ENCODE measurements at regions not wholly inside any gene's neighbourhood (a gene's known extent, or its start where the extent isn't known, plus 50 kb on each side); places are given as distances from the start of the nearest gene placed in this dataset.

GRCh38 chr2:181198183-181198864, 217.9 kb downstream of the UBE2E3 start:
- WGBS (ENCODE audit: low lambda C conversion rate): 35% methylated on average over 1 of the region's 1 CpG
- H3K4me1 ChIP-seq (ENCODE audit: insufficient read depth, low read length): no peaks in the 10 kb centered on the region
- H3K9ac ChIP-seq (ENCODE audit: insufficient read depth, low read depth, low read length): no peak overlapping the region
- H3K27me3 ChIP-seq (ENCODE audit: control insufficient read depth in 1 of 2, insufficient read depth in 2 of 2, low read length in 2 of 2): no peaks in the 10 kb centered on the region
- ATAC-seq (no peak), FAIRE-seq (no peak), DNase-seq (ENCODE audit: low spot score) (no peak)
- no peaks in the 10 kb centered on the region for H3K79me2 ChIP-seq (ENCODE audit: insufficient read depth, low read length)
- no peak overlapping the region for H3K4me3 ChIP-seq (replicated peaks in 1 of 3; ENCODE audit: insufficient read depth in 1 of 3, low read depth in 2 of 3, low read length in 3 of 3)
- intact Hi-C loops (cut with micrococcal nuclease; ENCODE audit: unreplicated experiment): no loop called here
- BruUV-seq (replicated peaks): no TSS peak
- no peak overlapping the region for H3K27ac ChIP-seq (ENCODE audit: extremely low read length, insufficient read depth, low read length)
- no peak overlapping the region for H2AFZ ChIP-seq (ENCODE audit: low read length)
- in situ Hi-C loops (cut with HindIII; ENCODE audit: extremely low pct_ligation_motif_present, low pct_unique_long_range_greater_than_20kb): no loop called here
- H3K36me3 ChIP-seq (replicated peaks in 1 of 2; ENCODE audit: control insufficient read depth in 1 of 2, insufficient read depth in 2 of 2, low read length in 2 of 2): no peaks in the 10 kb centered on the region
- ChIA-PET POLR2A (no interaction called here), CTCF (ENCODE audit: low intra/inter-chr PET ratio, low total read pairs) (no interaction called here)
- no peaks in the 10 kb centered on the region for H4K20me1 ChIP-seq (ENCODE audit: insufficient read depth, low read length)
- 0 out of 2 replicates have a peak, but pooled peaks cover 2% of the 10 kb centered on the region for H3K9me3 ChIP-seq (ENCODE audit: low read length)
- no peak overlapping the region for H3K4me2 ChIP-seq (ENCODE audit: low read depth, low read length)
- TF ChIP-seq SAFB2 (CRISPR knock-in tag; IDR thresholded peaks at IDR 0.05; ENCODE audit: borderline replicate concordance, low read depth): no peak
- no peak for TF ChIP-seq KLF15 (CRISPR knock-in tag; IDR thresholded peaks at IDR 0.05; ENCODE audit: borderline replicate concordance)
- no peak for TF ChIP-seq ZFP1 (CRISPR knock-in tag; IDR thresholded peaks at IDR 0.05)
- TF ChIP-seq ZSCAN9 (CRISPR knock-in tag; IDR thresholded peaks at IDR 0.05; ENCODE audit: borderline replicate concordance): no peak
- TF ChIP-seq ZNF180 (CRISPR knock-in tag; IDR thresholded peaks at IDR 0.05; ENCODE audit: borderline replicate concordance, low read depth): no peak
- no peak for TF ChIP-seq ZNF318 (CRISPR knock-in tag; IDR thresholded peaks at IDR 0.05)
- no peak for TF ChIP-seq CEBPZ (IDR thresholded peaks at IDR 0.05; ENCODE audit: low read length)
- TF ChIP-seq ZNF382 (CRISPR knock-in tag; IDR thresholded peaks at IDR 0.05; ENCODE audit: borderline replicate concordance): no peak
- TF ChIP-seq ZBTB42 (CRISPR knock-in tag; IDR thresholded peaks at IDR 0.05): no peak
- no peak for TF ChIP-seq E2F2 (CRISPR knock-in tag; IDR thresholded peaks at IDR 0.05; ENCODE audit: borderline replicate concordance)
- TF ChIP-seq ZNF556 (CRISPR knock-in tag; IDR thresholded peaks at IDR 0.05; ENCODE audit: borderline replicate concordance): no peak

All from HepG2 (cell line).